A549 (cell line): ENCODE measurements at regions not wholly inside any gene's neighbourhood (a gene's known extent, or its start where the extent isn't known, plus 50 kb on each side); places are given as distances from the start of the nearest gene placed in this dataset.

Source experiments
- ATAC-seq, 2 experiments: fragments of 200-7000 bp in 1 of 2; fragments of >200 bp in 1 of 2; cut with Nextera tagmentation in 1 of 2; cut with Tn5 transposase in 1 of 2; 3 replicates each; pipeline versions ENCODE4 v1.8.0 to v1.9.1; 2018 to 2020; ENCODE audit warnings: mild to moderate bottlenecking in 1 of 2, moderate library complexity in 1 of 2
- CTCF ChIA-PET: fragments of 300-600 bp; sonication (Branson Sonifier 250); formaldehyde crosslinking; extraction: SDS; loops from one replicate; lab custom pipeline; 2021; ENCODE audit warnings: antibody characterized with exemption, inconsistent platforms; lab: Yijun Ruan, JAX
- POLR2A ChIA-PET: fragments of 350-600 bp; formaldehyde crosslinking; extraction: SDS; loops from one replicate; lab custom pipeline; 2021; ENCODE audit warnings: antibody characterized with exemption, inconsistent platforms; lab: Yijun Ruan, JAX
- DNase-seq, 2 experiments: peaks; one replicate each; pipeline versions ENCODE4 v3.0.0 to v3.0.0-alpha.2; 2011 to 2016; ENCODE audit warnings: low read depth in 1 of 2, low spot score in 1 of 2
- FAIRE-seq: peaks from 2 replicates; lab custom pipeline; 2011; peaks lifted over from hg19 to GRCh38; lab: Jason Lieb, UNC
- H3K27ac ChIP-seq, 2 experiments: fragments of >200 bp; sonication (Bioruptor Twin); formaldehyde crosslinking; 3 replicates each; pipeline ENCODE4 v1.5.1; 2016 to 2017
- H3K4me1 ChIP-seq: fragments of >200 bp; sonication (Bioruptor Twin); formaldehyde crosslinking; 3 replicates; pipeline ENCODE4 v1.6.1; 2016
- H3K4me2 ChIP-seq: fragments of >200 bp; sonication (Bioruptor Twin); formaldehyde crosslinking; 3 replicates; pipeline ENCODE4 v1.6.1; 2016
- H3K4me3 ChIP-seq: fragments of >200 bp; sonication (Bioruptor Twin); formaldehyde crosslinking; 3 replicates; pipeline ENCODE4 v1.5.1; 2016
- H3K9me3 ChIP-seq: fragments of >200 bp; sonication (Bioruptor Twin); formaldehyde crosslinking; 3 replicates; pipeline ENCODE4 v1.6.1; 2016
- BCL3 ChIP-seq: fragments of >200 bp; sonication (Bioruptor Twin); formaldehyde crosslinking; IDR thresholded peaks from 3 replicates; pipeline ENCODE4 v1.6.1; 2016
- BHLHE40 ChIP-seq: IDR thresholded peaks from 2 replicates; pipeline ENCODE4 v1.6.1; 2012; ENCODE audit warnings: low read depth, low read length, inconsistent platforms
- CBX2 ChIP-seq: fragments of 200-600 bp; sonication (generic); IDR thresholded peaks from 2 replicates; pipeline ENCODE4 v1.6.1; 2016; ENCODE audit warnings: low read depth, mild to moderate bottlenecking, borderline replicate concordance
- E2F6 ChIP-seq: IDR thresholded peaks from 2 replicates; pipeline ENCODE4 v1.6.1; 2012; ENCODE audit warnings: low read depth, borderline replicate concordance
- EHF ChIP-seq: fragments of 250-450 bp; sonication (Bioruptor Pico); IDR thresholded peaks from 2 replicates; pipeline ENCODE4 v1.5.0; 2020; ENCODE audit warnings: mild to moderate bottlenecking
- EHMT2 ChIP-seq: fragments of 200-600 bp; sonication (generic); IDR thresholded peaks from 2 replicates; pipeline ENCODE4 v1.6.1; 2016; ENCODE audit warnings: antibody characterized with exemption, low read depth, mild to moderate bottlenecking, moderate library complexity
- ESRRA ChIP-seq: fragments of 150-350 bp; IDR thresholded peaks from 2 replicates; pipeline ENCODE4 v1.6.1; 2014; ENCODE audit warnings: mild to moderate bottlenecking, low read length, borderline replicate concordance
- FOSL2 ChIP-seq, 2 experiments: fragments of 450-650 bp in 1 of 2; fragments of >200 bp in 1 of 2; sonication (Bioruptor Twin) in 1 of 2; formaldehyde crosslinking; IDR thresholded peaks; 2 replicates each; pipeline versions ENCODE4 v1.5.0 to v1.6.1; 2016 to 2020; ENCODE audit warnings: mild to moderate bottlenecking in 1 of 2, moderate library complexity in 1 of 2
- HOXB13 ChIP-seq: fragments of 250-450 bp; sonication (Bioruptor Pico); IDR thresholded peaks from 2 replicates; pipeline ENCODE4 v1.5.0; 2020; ENCODE audit warnings: low read depth, mild to moderate bottlenecking, moderate library complexity
- JUN ChIP-seq, 2 experiments: fragments of >200 bp; sonication (Bioruptor Twin); formaldehyde crosslinking; IDR thresholded peaks; 2 replicates in 1 of 2; 3 replicates in 1 of 2; pipeline ENCODE4 v1.6.1; 2016 to 2017
- JUNB ChIP-seq: fragments of >200 bp; sonication (Bioruptor Twin); formaldehyde crosslinking; IDR thresholded peaks from 2 replicates; pipeline ENCODE4 v1.6.1; 2016
- MYC ChIP-seq: IDR thresholded peaks from 2 replicates; pipeline ENCODE4 v1.6.1; 2012; ENCODE audit warnings: mild to moderate bottlenecking, inconsistent platforms, low read length, improper control_type of control experiment, borderline replicate concordance
- NFE2L2 ChIP-seq: fragments of 150-350 bp; conservative IDR thresholded peaks from 2 replicates; pipeline ENCODE4 v1.6.1; 2014; ENCODE audit warnings: low read length
- NPAS2 ChIP-seq: fragments of 250-450 bp; sonication (Bioruptor Pico); IDR thresholded peaks from 2 replicates; pipeline ENCODE4 v1.8.0; 2022; ENCODE audit warnings: mild to moderate bottlenecking, moderate library complexity, borderline replicate concordance
- NR3C1 ChIP-seq: fragments of >200 bp; sonication (Bioruptor Twin); formaldehyde crosslinking; IDR thresholded peaks from 3 replicates; pipeline ENCODE4 v1.6.1; 2017
- PHF8 ChIP-seq: fragments of 200-600 bp; sonication (generic); IDR thresholded peaks from 2 replicates; pipeline ENCODE4 v1.6.1; 2016; ENCODE audit warnings: low read depth, mild to moderate bottlenecking, antibody characterized with exemption, moderate library complexity, borderline replicate concordance
- POLR2AphosphoS2 ChIP-seq: conservative IDR thresholded peaks from 2 replicates; pipeline ENCODE4 v1.6.1; 2012; ENCODE audit warnings: low read length, improper control_type of control experiment, inconsistent platforms
- RCOR1 ChIP-seq: fragments of 150-350 bp; IDR thresholded peaks from 2 replicates; pipeline ENCODE4 v1.6.1; 2014; ENCODE audit warnings: antibody characterized with exemption, low read length, low read depth
- REST ChIP-seq: fragments of 200-600 bp; sonication (generic); IDR thresholded peaks from 2 replicates; pipeline ENCODE4 v1.6.1; 2016; ENCODE audit warnings: antibody characterized with exemption, mild to moderate bottlenecking, moderate library complexity
- SMC3 ChIP-seq: fragments of >200 bp; sonication (Bioruptor Twin); formaldehyde crosslinking; IDR thresholded peaks from 3 replicates; pipeline ENCODE4 v1.6.1; 2018; ENCODE audit warnings: inconsistent platforms
- ZC3H11A ChIP-seq: fragments of 450-650 bp; IDR thresholded peaks from 2 replicates; pipeline ENCODE4 v1.6.1; 2014; ENCODE audit warnings: antibody characterized with exemption, mild to moderate bottlenecking
- WGBS: methylation state at CpG from one replicate; pipeline ENCODE4 v1.1.6; 2017; ENCODE audit errors: missing lambda C conversion rate; 5-methylcytosine and 5-hydroxymethylcytosine counted together

- CTCF ChIA-PET = no interaction called here
- no peaks in the 10 kb centered on the region for H3K4me1 ChIP-seq
- H3K4me2 ChIP-seq = no peak overlapping the region
- DNase-seq = no peak
- no peak overlapping the region for H3K27ac ChIP-seq
- H3K9me3 ChIP-seq = no peaks in the 10 kb centered on the region
- WGBS = 0% methylated on average over 2 of the region's 2 CpGs
- FAIRE-seq = no peak
- TF ChIP-seq FOSL2 (IDR thresholded peaks at IDR 0.05) = no peak
- TF ChIP-seq FOSL2 (CRISPR knock-in tag; IDR thresholded peaks at IDR 0.05) = no peak
- TF ChIP-seq BHLHE40 = no peak
- TF ChIP-seq PHF8 = no peak
- no peak for TF ChIP-seq NR3C1
- TF ChIP-seq JUNB = no peak
- no peak for TF ChIP-seq MYC
- no peak for TF ChIP-seq CBX2
- POLR2A ChIA-PET = no interaction called here
- no peak overlapping the region for H3K4me3 ChIP-seq
- no peak for ATAC-seq
These were observed 557.7 kb upstream of the TENM3 start for GRCh38 chr4:181685461-181685860.

- ChIA-PET CTCF (no interaction called here), POLR2A (no interaction called here)
- H3K4me2 ChIP-seq = no peak overlapping the region
- no peaks in the 10 kb centered on the region for H3K9me3 ChIP-seq
- no peaks in the 10 kb centered on the region for H3K4me1 ChIP-seq
- ATAC-seq (no peak), DNase-seq (no peak), FAIRE-seq (no peak)
- no peak for TF ChIP-seq E2F6
- no peak for TF ChIP-seq BCL3
- no peak for TF ChIP-seq POLR2AphosphoS2
- no peak for TF ChIP-seq NFE2L2
- TF ChIP-seq JUN (IDR thresholded peaks at IDR 0.05) = no peak
- 3% methylated on average over 4 of the region's 4 CpGs for WGBS
- H3K27ac ChIP-seq = no peak overlapping the region
- no peak overlapping the region for H3K4me3 ChIP-seq
These were observed 557.3 kb upstream of the TENM3 start for GRCh38 chr4:181685911-181686310.

- Histone ChIP-seq H3K4me3 (no peak overlapping the region), H3K4me2 (no peak overlapping the region), H3K27ac (no peak overlapping the region), H3K9me3 (no peaks in the 10 kb centered on the region), H3K4me1 (no peaks in the 10 kb centered on the region)
- ChIA-PET CTCF (no interaction called here), POLR2A (no interaction called here)
- TF ChIP-seq REST (no peak), EHF (CRISPR knock-in tag) (no peak), ESRRA (no peak), RCOR1 (no peak), EHMT2 (no peak), NFE2L2 (no peak), NPAS2 (no peak), HOXB13 (CRISPR knock-in tag) (no peak), SMC3 (no peak), ZC3H11A (no peak)
- WGBS = 2% methylated on average over 4 of the region's 4 CpGs
- FAIRE-seq (no peak), DNase-seq (no peak), ATAC-seq (no peak)
These were observed 556.1 kb upstream of the TENM3 start for GRCh38 chr4:181687116-181687515.
